ENCODE measurements at regions not wholly inside any gene's neighbourhood (a gene's known extent, or its start where the extent isn't known, plus 50 kb on each side); places are given as distances from the start of the nearest gene placed in this dataset.
A peak's percentile ranks its signal among the peaks of the same experiment; 100 is the strongest.

- no peaks in the 10 kb centered on the region for H3K9me3 ChIP-seq
- H3K4me1 ChIP-seq = no peaks in the 10 kb centered on the region
- no peak overlapping the region for H3K4me3 ChIP-seq
- H3K36me3 ChIP-seq = no peaks in the 10 kb centered on the region
- H3K27me3 ChIP-seq = no peaks in the 10 kb centered on the region
- intact Hi-C loops (cut with DNase I) = no loop called here
- TF ChIP-seq POLR2A (IDR thresholded peaks at IDR 0.05; ENCODE audit: low read depth) (no peak), EP300 (IDR thresholded peaks at IDR 0.05) (no peak), POLR2AphosphoS5 (IDR thresholded peaks at IDR 0.05) (no peak)
- TF ChIP-seq, protein P1, sequence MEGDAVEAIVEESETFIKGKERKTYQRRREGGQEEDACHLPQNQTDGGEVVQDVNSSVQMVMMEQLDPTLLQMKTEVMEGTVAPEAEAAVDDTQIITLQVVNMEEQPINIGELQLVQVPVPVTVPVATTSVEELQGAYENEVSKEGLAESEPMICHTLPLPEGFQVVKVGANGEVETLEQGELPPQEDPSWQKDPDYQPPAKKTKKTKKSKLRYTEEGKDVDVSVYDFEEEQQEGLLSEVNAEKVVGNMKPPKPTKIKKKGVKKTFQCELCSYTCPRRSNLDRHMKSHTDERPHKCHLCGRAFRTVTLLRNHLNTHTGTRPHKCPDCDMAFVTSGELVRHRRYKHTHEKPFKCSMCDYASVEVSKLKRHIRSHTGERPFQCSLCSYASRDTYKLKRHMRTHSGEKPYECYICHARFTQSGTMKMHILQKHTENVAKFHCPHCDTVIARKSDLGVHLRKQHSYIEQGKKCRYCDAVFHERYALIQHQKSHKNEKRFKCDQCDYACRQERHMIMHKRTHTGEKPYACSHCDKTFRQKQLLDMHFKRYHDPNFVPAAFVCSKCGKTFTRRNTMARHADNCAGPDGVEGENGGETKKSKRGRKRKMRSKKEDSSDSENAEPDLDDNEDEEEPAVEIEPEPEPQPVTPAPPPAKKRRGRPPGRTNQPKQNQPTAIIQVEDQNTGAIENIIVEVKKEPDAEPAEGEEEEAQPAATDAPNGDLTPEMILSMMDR (IDR thresholded peaks at IDR 0.05) = no peak
- 85% methylated on average over 1 of the region's 1 CpG for WGBS
- no peak overlapping the region for H3K27ac ChIP-seq (replicated peaks in 1 of 4)
- DNase-seq (ENCODE audit: extremely low spot score) = peak; percentile 26
These were observed 100.7 kb upstream of the JAG1 start for GRCh38 chr20:10774357-10774943.

- TF ChIP-seq POLR2AphosphoS5 (IDR thresholded peaks at IDR 0.05) (no peak), EP300 (IDR thresholded peaks at IDR 0.05) (no peak), POLR2A (IDR thresholded peaks at IDR 0.05; ENCODE audit: low read depth) (no peak)
- TF ChIP-seq, protein P1 (IDR thresholded peaks at IDR 0.05) = no peak
- no peak overlapping the region for H3K27ac ChIP-seq (replicated peaks in 1 of 4)
- no peaks in the 10 kb centered on the region for H3K36me3 ChIP-seq
- whole genome bisulfite sequencing = 79% methylated on average over 6 of the region's 6 CpGs
- peaks cover 0 to 3% (median 0%) of the 10 kb centered on the region in 4 donors for H3K27me3 ChIP-seq
- no peaks in the 10 kb centered on the region for H3K9me3 ChIP-seq
- intact Hi-C loops (cut with DNase I) = no loop called here
- H3K4me1 ChIP-seq = no peaks in the 10 kb centered on the region
- peak; percentile 79 for DNase-seq (ENCODE audit: extremely low spot score)
- no peak overlapping the region for H3K4me3 ChIP-seq
These were observed 103.9 kb upstream of the JAG1 start for GRCh38 chr20:10777710-10778109.

- TF ChIP-seq, protein P1 (IDR thresholded peaks at IDR 0.05) = no peak
- no peak for TF ChIP-seq EP300 (IDR thresholded peaks at IDR 0.05)
- TF ChIP-seq POLR2AphosphoS5 (IDR thresholded peaks at IDR 0.05) = no peak
- no peaks in the 10 kb centered on the region for H3K4me1 ChIP-seq
- no peaks in the 10 kb centered on the region for H3K9me3 ChIP-seq
- DNase-seq (ENCODE audit: extremely low spot score) = peak; percentile 47
- H3K27ac ChIP-seq (replicated peaks in 1 of 4) = no peak overlapping the region
- no peaks in the 10 kb centered on the region for H3K36me3 ChIP-seq
- peaks cover 0 to 4% (median 0%) of the 10 kb centered on the region in 4 donors for H3K27me3 ChIP-seq
- intact Hi-C loops (cut with DNase I) = no loop called here
- no peak overlapping the region for H3K4me3 ChIP-seq
- 61% methylated on average over 1 of the region's 1 CpG for WGBS
These were observed 106.1 kb upstream of the JAG1 start for GRCh38 chr20:10779911-10780310.

GRCh38 chr20:10780901-10781300 is 107.1 kb upstream of the JAG1 start:
- TF ChIP-seq POLR2A (IDR thresholded peaks at IDR 0.05; ENCODE audit: low read depth) (no peak), POLR2AphosphoS5 (IDR thresholded peaks at IDR 0.05) (no peak), EP300 (IDR thresholded peaks at IDR 0.05) (no peak)
- TF ChIP-seq, protein P1 (IDR thresholded peaks at IDR 0.05) = no peak
- DNase-seq (ENCODE audit: extremely low spot score) = peak; percentile 55
- peaks cover 0 to 4% (median 0%) of the 10 kb centered on the region in 4 donors for H3K27me3 ChIP-seq
- no peaks in the 10 kb centered on the region for H3K36me3 ChIP-seq
- intact Hi-C loops (cut with DNase I) = no loop called here
- no peaks in the 10 kb centered on the region for H3K9me3 ChIP-seq
- 76% methylated on average over 9 of the region's 9 CpGs for WGBS
- H3K4me3 ChIP-seq = no peak overlapping the region
- H3K4me1 ChIP-seq = no peaks in the 10 kb centered on the region
- H3K27ac ChIP-seq (replicated peaks in 1 of 4) = no peak overlapping the region

GRCh38 chr20:10781526-10781925 is 107.7 kb upstream of the JAG1 start:
- peak; percentile 72 for DNase-seq (ENCODE audit: extremely low spot score)
- Histone ChIP-seq H3K4me3 (no peak overlapping the region), H3K27me3 (peaks cover 0 to 4% (median 0%) of the 10 kb centered on the region in 4 donors), H3K36me3 (no peaks in the 10 kb centered on the region), H3K27ac (replicated peaks in 1 of 4) (no peak overlapping the region), H3K4me1 (no peaks in the 10 kb centered on the region), H3K9me3 (no peaks in the 10 kb centered on the region)
- TF ChIP-seq, protein P1 (IDR thresholded peaks at IDR 0.05) = no peak
- TF ChIP-seq POLR2AphosphoS5 (IDR thresholded peaks at IDR 0.05) (no peak), POLR2A (IDR thresholded peaks at IDR 0.05; ENCODE audit: low read depth) (no peak), EP300 (IDR thresholded peaks at IDR 0.05) (no peak)
- 80% methylated on average over 3 of the region's 3 CpGs for WGBS
- intact Hi-C loops (cut with DNase I) = no loop called here
